ENCODE measurements at regions not wholly inside any gene's neighbourhood (a gene's known extent, or its start where the extent isn't known, plus 50 kb on each side); places are given as distances from the start of the nearest gene placed in this dataset.

DNA sequence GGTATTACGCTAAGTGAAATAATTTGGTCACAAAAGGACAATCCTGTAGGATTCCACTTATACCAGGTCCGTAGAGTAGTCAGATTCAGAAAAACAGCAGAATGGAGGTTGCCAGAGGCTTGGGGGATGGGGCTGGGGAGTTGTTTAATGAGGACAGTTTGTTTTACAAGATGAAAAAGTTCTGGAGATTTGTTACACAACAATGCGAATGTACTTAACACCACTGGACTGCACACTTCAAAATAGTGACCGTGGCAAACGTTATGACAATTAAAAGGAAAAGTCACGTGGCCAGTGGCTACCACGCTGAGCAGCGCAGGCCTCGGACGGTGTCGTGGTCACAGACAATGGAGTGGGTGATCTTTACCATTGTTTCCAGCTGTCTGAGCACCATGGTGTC, 338.1 kb downstream of the SEC14L1 start:
- no peak for DNase-seq

DNA sequence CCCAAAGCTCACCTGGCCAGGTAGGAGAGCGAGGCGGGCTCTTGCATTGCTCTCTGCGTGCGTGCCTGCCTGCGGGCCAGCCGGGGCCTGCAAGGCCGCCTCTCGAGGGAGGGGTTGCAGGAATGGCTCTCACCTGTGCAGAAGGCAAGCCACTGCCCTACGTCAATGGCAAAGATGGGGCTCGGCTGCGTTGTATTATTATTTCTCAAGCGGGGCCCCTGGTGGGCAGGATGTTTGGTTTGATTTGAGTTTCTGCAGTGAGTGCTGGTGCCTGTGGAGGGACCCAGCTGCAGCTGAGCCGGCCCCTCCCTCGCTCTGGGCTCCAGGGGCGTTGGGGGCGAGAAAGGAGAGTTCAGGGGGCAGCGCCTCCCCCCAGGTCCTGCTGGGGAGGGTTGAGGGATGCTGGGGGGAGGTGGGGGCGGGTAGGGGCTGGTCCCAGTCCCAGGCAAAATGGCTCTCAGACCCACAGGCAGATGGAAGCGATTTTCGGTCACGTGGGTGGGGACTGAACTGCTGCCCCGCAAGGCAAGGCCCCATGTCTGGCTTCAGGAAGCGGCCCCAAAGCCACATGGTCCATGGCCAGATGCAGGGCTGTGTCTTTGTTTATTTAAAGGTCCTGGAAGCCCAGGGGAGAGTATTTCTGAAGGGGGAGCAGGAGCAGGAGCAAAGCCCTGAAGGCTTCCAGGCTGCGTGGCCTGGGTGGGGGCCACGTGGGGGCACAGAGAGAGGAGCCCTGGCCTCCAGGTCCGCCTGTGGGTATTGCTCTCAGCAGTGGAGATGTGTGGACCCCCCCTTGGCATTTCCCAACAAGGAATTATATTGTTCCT, 338.8 kb downstream of the SEC14L1 start:
- DNase-seq: no peak

DNA sequence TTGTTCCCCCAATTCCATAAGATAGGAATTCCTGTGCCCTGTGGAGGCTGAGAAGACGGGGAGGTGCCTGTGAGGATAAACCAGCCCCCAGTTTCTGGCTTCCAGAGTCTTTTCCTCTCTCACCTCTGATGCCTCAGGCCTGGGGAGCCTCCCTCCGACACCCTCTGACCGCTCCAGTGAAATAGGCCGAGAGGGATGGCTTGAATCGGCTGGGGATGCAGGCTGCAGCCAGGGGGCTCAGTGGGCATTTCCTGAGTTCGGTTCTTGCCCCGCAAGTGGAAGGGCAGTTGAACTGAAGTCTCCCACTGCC, 339.4 kb downstream of the SEC14L1 start:
- no peak for DNase-seq

GRCh38 chr17:77480509-77481215, 339.9 kb downstream of the SEC14L1 start:
- DNase-seq: no peak

DNA sequence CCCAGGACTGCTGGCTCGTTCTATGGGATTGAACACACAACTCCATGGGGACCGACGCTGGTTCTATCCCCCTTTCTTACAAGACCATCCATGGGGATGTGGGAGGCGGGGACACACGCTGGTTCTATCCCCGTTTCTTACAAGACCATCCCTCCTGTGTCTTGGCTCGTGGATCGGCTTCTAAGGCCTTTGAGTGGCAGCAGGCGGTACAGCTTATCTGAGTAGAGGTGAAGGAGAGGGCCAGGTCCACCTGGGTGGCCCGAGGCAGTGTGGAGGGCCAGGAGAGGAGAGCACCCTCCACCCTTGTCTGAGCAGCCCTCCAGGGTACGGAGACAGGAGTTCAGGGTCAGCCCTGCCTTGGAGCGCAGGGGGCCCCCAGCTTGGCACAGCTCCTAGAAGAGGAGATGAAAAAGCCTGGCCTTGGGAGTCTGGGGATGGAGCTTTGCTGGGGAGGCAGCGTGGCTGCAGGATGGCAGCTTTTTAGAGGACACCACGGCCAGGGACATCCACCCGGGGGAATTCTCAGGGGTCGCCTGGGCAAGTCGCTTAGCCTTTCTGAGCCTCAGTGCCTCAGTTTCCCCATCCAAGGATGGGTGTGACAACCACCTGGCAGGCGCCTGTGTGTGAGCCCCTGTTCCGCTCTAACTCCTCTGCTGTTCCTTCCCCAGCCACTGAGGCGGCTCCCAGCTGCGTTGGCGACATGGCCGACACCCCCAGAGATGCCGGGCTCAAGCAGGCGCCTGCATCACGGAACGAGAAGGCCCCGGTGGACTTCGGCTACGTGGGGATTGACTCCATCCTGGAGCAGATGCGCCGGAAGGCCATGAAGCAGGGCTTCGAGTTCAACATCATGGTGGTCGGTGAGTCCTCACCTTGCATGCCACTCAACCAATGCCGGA, 341.0 kb downstream of the SEC14L1 start:
- DNase-seq: no peak

- no peak for DNase-seq
Measured at GRCh38 chr17:77482375-77483127, 341.8 kb downstream of the SEC14L1 start.

GRCh38 chr17:77483128-77483598, 342.4 kb downstream of the SEC14L1 start:
- DNase-seq: no peak

DNA sequence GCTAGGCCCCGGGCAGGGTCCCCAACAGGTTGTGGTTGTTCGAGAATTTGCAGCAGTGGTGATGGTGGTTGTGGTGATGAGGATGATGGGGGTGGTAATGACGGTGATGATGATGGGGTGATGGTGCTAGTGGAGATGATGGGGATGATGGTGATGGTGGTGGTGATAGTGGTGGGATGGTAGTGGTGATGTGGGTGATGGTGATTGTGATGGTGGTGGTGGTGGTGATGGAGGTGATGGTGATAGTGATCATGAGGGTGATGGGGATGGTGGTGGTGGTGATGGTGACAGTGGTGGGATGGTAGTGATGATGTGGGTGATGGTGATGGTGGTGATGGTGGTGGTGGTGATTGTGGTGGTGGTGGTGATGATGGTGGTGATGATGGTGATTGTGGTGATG, 343.3 kb downstream of the SEC14L1 start:
- DNase-seq: no peak

DNA sequence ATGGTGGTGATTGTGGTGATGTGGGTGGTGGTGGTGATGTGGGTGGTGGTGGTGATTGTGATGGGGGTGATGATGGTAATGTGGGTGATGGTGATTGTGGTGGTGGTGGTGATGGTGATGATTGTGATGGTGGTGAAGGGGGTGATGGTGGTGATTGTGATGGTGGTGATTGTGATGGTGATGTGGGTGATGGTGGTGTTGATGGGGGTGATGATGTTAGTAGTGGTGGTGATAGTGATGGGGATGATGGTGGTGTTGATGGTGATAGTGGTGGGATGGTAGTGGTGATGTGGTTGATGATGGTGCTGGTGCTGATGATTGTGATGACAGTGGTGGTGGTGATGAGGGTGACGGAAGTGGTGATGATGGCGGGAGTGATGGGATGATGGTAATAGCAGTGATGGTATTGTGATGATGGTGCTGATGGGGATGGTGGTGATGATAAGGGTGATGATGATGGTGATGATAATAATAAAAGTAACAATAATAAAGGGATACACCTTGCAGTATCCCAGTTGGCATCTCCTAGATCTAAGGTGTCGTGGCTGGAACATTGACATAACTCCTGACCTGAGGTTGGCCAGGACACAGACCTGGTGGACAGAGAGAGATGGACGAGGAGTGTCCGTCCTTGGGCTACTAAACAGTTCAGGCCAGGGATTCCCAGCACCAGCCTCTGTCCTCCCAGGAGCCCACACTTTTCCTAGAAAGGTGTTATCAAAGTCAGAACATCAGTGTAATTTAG, 344.5 kb downstream of the SEC14L1 start:
- DNase-seq: no peak

GRCh38 chr17:77487211-77487629, 346.5 kb downstream of the SEC14L1 start:
- DNase-seq: no peak

DNA sequence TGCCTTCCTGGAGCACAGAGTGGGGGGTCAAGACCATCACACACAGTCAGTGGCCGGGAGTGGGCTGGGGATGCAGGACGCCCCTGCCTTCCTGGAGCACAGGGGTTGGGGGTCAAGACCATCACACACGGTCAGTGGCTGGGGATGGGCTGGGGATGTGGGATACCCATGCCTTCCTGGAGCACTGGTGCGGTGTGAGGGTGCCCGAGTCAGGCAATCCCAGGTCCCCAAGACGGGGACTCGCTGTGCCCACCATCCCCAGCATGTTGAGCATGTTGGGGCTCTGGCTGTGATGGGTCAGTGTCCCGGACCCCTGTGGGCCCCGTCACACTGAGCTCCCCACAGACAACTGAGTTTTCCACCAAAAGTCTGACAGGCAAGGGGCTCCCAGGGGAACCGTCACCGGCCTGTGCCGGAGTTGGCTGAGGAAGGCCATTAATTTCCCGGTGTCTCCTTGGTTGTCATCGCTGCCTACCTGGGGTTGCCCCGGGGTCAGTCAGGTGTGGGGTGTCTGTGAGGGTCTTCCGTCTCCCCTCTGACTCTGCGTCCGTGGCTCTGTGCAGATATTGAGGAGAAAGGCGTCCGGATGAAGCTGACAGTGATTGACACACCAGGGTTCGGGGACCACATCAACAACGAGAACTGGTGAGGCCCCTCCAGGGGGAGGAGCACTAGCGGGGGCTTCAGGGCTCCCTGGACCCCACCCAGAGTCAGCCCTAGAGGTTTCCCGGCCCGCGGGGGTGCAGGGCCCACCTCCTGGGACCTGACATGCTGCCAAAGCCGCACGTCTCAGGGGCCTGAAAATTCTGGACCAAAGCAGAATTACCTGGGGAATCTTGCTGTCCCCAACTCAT, 347.1 kb downstream of the SEC14L1 start:
- no peak for DNase-seq

DNA sequence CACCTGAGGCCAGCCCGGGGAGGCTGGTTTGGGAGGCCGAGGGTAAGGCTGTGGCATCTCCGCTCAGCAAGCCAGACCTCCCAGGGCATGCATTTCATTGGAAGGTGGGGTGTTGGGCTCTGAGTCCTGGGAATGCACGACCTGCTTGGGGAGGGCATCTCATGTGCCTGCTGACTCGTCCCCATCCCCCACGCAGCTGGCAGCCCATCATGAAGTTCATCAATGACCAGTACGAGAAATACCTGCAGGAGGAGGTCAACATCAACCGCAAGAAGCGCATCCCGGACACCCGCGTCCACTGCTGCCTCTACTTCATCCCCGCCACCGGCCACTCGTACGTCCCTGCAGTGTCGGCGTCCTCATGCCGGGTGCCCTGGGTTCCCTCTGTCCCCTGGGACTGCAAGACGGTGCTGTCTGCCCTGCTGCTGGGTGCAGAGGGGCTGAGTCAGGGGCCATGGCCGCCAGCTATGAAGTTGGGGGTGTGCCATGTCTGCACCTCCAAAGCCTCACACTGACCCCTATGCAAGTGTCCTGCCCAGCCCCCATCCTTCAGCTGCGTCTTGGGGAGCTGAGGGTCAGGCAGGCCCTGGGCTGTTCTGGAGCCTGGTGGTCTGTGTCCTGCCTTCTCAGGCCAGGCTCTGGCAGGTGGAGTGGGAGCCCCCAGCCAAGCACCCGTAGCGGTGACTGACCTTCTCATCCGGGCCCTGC, 347.9 kb downstream of the SEC14L1 start:
- no peak for DNase-seq

- no peak for DNase-seq
Measured at GRCh38 chr17:77489239-77489892, 348.6 kb downstream of the SEC14L1 start.

DNA sequence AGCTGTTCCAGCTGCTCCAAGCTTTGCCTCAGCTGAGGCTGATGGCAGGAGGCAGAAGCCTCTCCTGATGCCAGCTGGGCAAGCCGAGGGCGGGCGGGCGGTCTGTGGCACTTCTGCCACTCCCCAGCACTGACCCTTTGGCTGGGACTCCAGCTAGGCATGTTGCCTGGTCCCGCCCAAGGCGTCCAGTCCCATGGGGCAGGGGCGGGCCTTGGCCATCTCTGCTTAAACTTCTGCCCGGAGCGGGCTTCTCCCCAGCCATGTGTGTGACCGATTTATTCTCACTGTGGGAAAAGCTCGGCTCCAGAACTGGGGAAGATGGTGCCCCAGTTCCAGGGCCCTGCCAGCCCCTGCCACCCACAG, 349.1 kb downstream of the SEC14L1 start:
- no peak for DNase-seq

DNA sequence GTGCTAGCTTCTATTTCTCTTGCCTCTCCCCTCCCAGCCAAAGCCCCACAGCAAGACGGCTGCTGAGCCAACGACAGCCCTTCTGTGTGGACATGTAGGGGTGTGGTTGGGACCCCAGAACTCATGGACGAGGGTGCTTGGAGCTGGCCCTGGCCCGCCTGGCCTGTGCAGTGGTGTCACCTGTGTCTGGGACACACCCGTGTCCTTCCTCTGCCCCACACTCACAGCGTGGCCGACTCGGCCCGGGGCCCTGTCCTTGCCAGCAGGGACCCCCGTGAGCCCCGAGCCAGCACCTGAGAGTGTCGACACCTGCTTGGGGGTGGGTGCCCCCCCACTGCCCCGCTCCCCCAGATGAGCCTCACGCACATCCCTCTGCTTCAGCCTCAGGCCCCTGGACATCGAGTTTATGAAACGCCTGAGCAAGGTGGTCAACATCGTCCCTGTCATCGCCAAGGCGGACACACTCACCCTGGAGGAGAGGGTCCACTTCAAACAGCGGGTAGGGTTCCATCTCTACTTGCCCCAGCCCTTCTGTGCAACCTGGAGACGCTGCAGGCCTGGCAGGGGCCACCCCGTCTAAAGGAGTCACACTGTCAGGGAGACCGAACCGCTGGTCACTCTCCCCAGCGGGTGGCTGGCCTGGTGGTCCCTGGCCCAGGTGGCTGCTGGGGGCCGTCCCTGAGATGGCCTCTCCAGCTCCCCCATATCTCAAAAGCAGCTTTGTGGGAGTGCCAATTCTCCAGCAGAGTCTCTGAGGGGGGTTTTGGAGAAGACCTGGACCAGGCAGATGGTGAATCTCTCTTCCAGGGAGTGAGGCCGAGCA, 349.8 kb downstream of the SEC14L1 start:
- DNase-seq: no peak

GRCh38 chr17:77491921-77492445, 351.2 kb downstream of the SEC14L1 start:
- DNase-seq: no peak

DNA sequence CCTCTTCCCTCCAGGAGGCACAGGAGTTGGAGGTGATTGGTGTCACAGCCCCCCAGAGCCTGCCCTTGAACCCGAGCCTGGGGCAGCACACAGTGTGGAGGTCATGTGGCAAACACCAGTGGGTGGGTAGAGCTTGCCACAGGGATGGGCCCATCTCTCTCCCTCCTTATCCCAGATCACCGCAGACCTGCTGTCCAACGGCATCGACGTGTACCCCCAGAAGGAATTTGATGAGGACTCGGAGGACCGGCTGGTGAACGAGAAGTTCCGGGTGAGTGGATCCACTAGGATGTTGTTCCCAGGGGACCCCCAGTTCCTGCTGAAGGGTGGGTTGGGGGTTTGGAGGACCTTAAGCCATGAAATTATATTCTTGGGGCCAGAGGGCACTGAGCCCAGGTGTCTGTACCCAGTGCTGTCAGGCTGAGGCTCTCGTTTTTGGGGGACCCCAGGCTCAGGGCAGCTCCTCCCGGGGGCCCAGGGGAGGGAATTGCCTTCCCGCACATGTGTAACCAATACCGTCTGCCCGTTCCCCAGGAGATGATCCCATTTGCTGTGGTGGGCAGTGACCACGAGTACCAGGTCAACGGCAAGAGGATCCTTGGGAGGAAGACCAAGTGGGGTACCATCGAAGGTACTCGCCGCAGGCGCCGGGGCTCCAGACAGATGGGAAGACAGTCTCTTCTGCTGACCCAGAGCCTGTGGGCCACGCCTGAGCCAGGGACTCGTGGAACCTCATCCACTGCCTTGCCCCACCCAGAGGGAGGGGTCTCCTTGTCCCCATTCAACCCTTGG, 351.9 kb downstream of the SEC14L1 start:
- DNase-seq: no peak
